GM18499 (cell line): ENCODE measurements at regions not wholly inside any gene's neighbourhood (a gene's known extent, or its start where the extent isn't known, plus 50 kb on each side); places are given as distances from the start of the nearest gene placed in this dataset.

Source experiments
- ATAC-seq: cut with Tn5 transposase; IDR thresholded peaks from one replicate; pipeline ENCODE4 v1.9.1; 2021; ENCODE audit warnings: moderate number of reproducible peaks; ENCODE audit not compliant: insufficient read depth, unreplicated experiment

DNA sequence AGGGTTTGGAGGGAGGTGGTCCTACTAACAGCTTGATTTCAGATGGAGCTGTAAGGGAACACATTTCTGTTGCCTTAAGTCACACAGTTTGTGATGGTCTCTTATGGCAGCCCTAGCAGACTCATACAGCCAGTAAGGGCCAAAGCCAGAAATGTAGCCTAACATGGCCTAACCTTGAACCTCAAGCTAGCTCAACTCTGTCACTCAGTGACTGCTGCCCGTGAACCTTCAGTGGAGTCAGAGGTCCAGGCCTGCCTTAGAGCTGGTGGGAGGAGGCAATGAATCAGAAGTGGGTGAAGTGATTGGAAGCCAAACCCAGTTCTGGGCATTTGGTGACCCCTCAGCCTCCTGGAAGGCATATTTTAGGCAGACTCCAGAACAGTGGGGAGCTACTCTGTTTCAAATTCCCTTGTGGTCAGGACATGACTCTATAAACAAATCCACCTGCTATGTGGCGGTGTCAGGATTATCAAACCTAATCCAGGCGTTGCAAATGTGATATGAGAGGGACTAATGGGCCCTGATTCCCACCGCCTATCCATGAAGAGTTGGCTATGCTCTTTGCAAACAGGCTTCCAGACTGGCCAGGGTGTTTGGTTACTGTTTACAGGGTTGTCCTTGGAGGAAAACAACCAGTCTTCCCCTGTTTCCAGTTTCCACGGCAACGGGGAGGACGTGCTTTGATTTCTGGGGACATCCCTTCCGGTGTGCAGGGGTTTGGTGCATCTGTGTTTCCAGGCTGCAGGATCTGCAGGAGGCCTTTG is 105.9 kb upstream of the AGBL1 start:
- no peak for ATAC-seq

DNA sequence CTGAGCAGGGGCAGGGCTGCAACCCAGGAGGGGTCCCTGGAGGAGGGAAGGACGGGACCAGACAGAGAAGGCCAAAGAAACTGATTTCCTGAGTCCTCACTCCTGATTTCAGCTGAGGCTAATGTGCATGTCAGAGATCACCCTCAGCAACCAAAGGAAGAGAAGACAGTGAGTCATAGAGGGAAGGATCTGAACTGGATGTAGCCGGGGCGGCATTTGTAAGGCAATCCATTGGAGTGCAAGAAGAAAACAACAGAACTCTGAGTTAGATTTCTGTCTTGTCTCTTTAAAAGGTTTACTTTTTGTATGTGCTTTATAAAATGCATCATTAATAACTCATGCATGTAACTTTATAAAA is 105.3 kb upstream of the AGBL1 start:
- no peak for ATAC-seq

DNA sequence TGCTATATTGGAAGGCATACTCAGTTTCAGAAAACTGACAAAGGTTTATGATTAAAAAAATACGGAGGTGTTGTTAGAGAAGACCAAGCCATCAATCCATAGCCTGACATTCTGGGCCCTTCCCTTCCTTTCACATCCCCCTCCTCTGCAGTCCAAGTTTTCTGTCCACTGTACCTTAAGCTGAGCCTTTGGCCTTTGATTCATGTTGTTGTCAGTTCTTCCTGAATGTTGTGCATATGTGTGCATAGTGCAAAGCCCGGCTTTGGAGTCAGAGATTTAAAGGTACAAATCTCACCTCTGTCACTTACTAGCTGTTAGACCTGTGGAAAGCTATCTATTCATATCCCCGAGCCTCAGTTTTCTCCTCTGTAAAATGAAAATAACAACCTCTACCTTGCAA is 104.9 kb upstream of the AGBL1 start:
- no peak for ATAC-seq

DNA sequence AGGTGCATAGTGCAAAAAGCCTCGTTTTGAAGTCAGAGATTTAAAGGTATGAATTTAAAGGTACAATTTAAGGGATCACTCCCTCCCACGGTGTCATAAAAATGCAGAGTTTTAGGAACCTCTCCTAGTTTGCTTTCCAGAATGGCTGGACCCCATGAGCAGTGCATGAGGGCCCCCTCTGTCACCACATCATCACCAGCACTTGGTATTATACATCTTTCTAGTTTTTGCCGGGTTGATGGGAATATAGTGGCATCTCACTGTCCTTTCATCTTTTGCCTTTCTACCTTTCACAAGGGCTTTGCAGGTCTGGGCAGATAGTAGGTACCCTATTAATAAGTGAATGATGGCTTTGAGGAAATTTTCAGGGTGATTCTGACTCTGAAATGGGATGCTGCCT is 103.6 kb upstream of the AGBL1 start:
- ATAC-seq = no peak

GRCh38 chr15:85976986-85977385 is 102.7 kb upstream of the AGBL1 start:
- no peak for ATAC-seq

DNA sequence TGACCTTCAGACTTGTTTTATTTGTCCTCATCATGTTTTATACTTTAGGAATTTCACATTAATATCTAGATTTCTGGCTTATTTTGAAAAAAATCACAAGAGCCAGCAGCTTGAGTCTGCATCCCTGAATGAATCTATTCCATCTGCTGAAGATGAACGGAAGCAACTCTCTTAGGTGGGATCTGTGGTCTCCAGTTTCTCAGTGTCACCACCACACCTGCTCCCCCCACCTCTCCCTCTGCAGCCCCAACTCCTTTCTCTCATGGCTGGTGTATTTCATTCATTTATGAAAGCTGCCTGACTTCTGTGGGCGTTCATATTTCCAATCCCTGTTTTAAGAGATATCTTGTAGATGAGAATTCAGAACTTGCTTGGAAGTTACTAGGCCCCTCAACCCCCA is 102.1 kb upstream of the AGBL1 start:
- no peak for ATAC-seq

DNA sequence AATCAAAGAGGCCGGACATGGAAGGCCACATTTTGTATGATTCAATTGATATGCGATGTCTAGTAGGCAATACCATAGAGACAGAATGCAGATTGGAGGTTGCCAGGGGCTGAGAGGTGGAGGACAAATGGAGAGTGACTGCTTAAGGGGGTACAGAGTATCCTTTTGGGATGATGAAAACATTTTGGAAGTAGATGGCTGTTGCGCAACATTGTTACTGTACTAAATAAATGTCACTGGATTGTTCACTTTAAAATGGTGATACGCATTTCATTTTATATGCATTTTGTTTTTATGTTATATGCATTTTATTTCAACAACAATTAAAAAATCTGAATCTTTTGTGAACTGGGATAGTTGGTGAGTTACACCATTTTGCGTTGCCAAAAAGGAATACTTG is 99.7 kb upstream of the AGBL1 start:
- ATAC-seq = no peak

- no peak for ATAC-seq
Measured at GRCh38 chr15:85980946-85981345, 98.7 kb upstream of the AGBL1 start.

- no peak for ATAC-seq
Measured at GRCh38 chr15:85984241-85984640, 95.4 kb upstream of the AGBL1 start.

DNA sequence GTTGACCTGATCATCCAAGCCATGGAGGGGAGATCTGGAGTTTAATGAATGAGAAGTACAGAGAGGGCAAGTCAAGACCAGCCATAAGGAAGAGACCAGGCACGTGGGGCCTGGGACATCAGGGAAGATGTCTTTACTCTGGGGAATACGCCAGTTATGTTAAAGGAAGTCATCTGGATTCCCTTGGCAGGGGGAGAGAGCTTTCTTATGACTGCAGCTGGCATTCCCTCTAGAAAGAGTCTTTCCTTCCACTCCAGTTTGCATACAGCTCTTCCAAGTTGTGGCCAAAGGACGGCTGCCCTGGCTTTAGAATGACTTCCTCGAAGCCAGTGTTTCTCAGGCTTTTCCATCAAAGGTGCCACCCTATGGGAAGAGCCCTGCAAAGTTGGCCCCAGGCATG is 93.6 kb upstream of the AGBL1 start:
- ATAC-seq = no peak

- no peak for ATAC-seq
Measured at GRCh38 chr15:85986741-85987140, 92.9 kb upstream of the AGBL1 start.

DNA sequence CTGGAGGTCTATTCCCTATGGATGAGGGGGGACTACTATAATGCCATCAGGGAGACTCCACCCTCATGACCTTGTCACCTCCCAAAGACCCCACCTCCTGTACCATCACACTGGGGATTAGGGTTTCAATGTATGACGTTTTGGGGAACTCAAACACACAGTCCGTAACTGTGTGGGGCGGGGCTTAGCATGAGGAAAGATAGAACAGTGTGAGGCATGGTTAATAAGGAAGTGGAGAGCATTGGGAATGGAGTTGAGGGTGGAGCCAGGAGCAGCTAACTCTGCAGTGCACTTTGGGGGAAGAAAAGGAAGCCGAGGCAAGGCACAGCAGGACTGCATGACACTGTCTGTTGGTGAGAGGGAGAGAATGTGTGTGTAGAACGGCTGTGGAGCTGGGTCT is 90.9 kb upstream of the AGBL1 start:
- no peak for ATAC-seq

- ATAC-seq = no peak
Measured at GRCh38 chr15:85992224-85992623, 87.4 kb upstream of the AGBL1 start.

GRCh38 chr15:85993116-85993515 is 86.6 kb upstream of the AGBL1 start:
- no peak for ATAC-seq

DNA sequence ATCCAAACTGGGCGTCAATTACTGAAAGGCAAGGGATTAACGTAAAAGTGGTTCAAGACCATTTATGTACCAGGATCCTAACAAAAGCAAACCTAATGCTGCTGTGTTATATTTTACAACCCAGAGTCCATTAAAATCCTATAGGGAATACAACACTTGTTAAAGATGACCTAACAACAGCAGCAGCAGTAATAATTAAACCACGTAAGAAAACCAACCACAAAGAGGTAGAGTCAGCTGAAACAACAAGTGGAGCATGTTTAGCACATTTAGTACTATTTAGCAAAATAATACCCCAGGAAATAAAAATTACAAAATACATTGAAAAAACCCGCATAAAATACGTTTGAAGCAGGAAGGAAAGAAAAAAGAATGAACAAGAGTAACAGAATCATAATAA is 82.1 kb upstream of the AGBL1 start:
- no peak for ATAC-seq

DNA sequence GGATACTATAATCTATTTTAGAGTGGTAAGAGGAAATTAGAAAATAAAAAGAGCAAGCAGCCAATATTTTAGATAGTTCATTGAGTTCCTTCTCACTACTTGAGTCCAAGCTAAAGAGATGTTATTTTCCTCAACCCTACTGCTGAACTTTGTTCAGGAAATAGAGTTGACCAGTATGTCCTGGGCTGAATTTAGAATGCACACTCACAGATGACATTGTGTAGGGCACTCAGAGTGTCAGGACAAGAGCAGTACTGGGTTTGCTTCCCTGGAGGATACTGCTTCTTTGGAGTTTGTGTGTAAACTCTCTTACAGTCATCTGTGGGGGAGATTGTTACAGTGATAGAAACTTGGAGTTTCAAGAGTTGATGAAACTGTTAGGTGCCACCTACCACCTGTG is 80.0 kb upstream of the AGBL1 start:
- no peak for ATAC-seq

DNA sequence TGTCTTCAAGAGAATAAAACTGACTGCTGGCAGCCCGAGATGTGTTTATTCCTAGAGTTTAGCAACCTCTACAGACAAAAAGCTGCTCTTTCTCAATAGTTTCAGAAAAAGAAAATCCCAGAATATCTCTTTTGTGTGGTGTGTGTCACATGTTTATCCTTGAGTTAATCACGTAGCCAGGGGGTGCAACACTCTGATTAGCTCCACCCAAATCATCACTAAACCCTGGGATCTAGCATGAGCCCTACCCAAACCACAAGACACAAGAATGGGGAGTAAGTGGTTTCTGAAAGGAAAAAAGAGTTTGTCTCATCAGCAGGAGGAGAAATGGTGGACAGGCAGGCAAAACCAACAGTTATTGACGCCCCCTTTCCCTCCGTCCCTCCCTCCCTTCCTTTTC is 78.5 kb upstream of the AGBL1 start:
- no peak for ATAC-seq

GRCh38 chr15:86002444-86002843 is 77.2 kb upstream of the AGBL1 start:
- ATAC-seq = no peak

GRCh38 chr15:86004061-86004460 is 75.6 kb upstream of the AGBL1 start:
- ATAC-seq = no peak

DNA sequence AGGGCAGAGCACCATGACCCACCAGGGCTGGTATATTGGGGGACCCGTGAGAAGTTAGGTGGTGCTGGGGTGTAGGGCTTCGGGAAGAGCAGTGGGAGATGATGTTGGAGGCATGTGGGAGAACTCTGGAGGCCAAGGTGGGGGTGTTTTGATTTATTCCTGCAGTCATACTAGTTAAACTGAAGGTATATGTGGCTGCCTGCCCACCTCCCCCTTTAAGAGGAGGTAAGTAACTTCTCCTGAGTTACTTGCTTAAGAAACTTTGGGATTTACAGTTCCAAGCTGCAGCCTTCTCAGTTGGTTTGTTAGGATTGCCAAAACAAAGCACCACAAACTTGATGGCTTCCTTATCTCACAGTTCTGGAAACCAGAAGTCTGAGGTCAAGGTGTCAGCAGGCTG is 73.1 kb upstream of the AGBL1 start:
- no peak for ATAC-seq

GRCh38 chr15:86009727-86010126 is 69.9 kb upstream of the AGBL1 start:
- ATAC-seq = no peak

DNA sequence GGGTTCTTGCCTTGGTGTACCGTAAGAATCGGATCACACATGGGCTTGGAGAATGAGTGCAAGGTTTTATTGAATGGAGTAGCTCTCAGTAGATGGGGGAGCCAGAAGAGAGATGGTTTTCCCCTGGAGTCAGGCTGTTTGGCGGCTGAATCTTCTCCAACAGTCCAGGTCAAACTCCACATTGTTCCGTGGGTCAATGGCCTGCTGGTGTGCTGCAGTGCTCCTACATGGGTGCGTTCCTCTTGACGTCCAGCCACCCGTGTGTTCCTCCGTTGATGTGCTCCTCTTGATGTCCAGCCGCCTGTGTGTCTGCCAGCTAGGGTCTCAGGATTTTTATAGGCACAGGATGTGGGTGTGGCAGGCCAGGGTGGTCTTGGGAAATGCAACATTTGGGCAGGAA is 69.3 kb upstream of the AGBL1 start:
- no peak for ATAC-seq

DNA sequence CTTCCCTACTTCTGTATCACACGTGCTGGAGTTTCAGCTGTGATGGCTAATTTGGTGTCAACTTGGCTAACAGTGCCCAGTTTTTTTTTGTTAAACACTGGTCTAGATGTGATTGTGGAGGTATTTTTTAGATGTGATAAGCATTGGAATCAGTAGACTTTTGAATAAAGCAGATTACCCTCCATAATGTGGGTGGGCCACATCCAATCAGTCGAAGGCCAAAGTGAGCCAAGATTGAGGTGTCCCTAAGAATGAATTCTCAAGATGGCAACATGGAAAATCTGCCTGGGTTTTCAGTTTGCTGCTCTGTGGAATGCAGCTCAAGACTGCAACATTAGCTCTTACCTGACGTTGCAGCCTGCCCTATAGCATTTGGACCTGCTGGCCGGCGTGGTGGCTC is 68.8 kb upstream of the AGBL1 start:
- ATAC-seq = no peak
